Mucosa of descending colon (tissue), 3 donors: ENCODE measurements at regions not wholly inside any gene's neighbourhood (a gene's known extent, or its start where the extent isn't known, plus 50 kb on each side); places are given as distances from the start of the nearest gene placed in this dataset.
"Not testable (repeated sequence)": the region's sequence is repeated elsewhere in the genome, so short reads cannot be mapped to it uniquely, and the experiment has no call there.

ENCODE experiments used
- ATAC-seq: fragments of 200-7000 bp; cut with Tn5 transposase; one replicate; pipeline ENCODE4 v1.9.1; 2020; ENCODE audit warnings: mild to moderate bottlenecking, moderate library complexity
- DNase-seq, 3 donors: peaks; one replicate each; pipeline ENCODE4 v3.0.0-alpha.2; 2020
- H3K36me3 ChIP-seq: fragments of 200-600 bp; one replicate; pipeline ENCODE4 v1.8.0; 2021; ENCODE audit warnings: low read depth, mild to moderate bottlenecking
- H3K4me1 ChIP-seq: fragments of 200-600 bp; one replicate; pipeline ENCODE4 v1.8.0; 2021; ENCODE audit warnings: low read depth, mild to moderate bottlenecking
- H3K4me3 ChIP-seq: fragments of 200-600 bp; one replicate; pipeline ENCODE4 v1.8.0; 2021; ENCODE audit warnings: mild to moderate bottlenecking
- H3K9me3 ChIP-seq: fragments of 200-600 bp; one replicate; pipeline ENCODE4 v1.8.0; 2021; ENCODE audit warnings: mild to moderate bottlenecking
- intact Hi-C, 2 donors: fragments of 100-400 bp; cut with DNase I in 1 of 2; cut with micrococcal nuclease in 1 of 2; formaldehyde crosslinking; loops; one replicate each; pipeline versions ENCODE4 v1.11.0 to v1.11.1; 2022; cut with DNase I, micrococcal nuclease
- TF ChIP-seq, protein P1 (sequence below): fragments of 200-600 bp; IDR thresholded peaks from one replicate; pipeline ENCODE4 v1.8.0; 2022; ENCODE audit warnings: antibody characterized with exemption, mild to moderate bottlenecking
- donor health status: DM: no; HTN: no; CAD: no; lungs with moderate emphysema.
- donor health status: DM: no; HTN: no; CAD: no.
- donor health status: DM: no; HTN: yes; CAD: no.

DNA sequence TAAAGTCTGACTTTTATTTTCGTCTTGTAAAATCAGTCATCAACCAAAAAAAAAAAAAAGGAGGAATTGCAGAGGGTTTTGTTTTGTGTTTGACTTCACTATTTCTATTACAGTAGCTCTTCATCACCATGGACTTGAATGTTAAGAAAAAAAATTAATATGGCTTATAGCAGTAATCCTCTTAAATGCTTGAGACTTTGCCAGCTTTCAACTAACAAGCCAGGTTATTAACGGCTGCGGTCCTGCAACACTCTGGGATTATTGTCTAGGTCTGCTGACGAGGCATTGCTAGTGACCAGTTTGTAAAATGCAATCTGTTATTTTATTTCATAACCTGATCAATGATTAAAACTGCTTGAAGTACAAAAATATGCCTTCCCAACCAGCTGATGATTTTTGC lies 647.2 kb upstream of the KLHL1 start:
- Histone ChIP-seq H3K36me3 (no peaks in the 10 kb centered on the region), H3K4me1 (no peaks in the 10 kb centered on the region), H3K4me3 (no peak overlapping the region), H3K9me3 (no peaks in the 10 kb centered on the region)
- TF ChIP-seq, protein P1, sequence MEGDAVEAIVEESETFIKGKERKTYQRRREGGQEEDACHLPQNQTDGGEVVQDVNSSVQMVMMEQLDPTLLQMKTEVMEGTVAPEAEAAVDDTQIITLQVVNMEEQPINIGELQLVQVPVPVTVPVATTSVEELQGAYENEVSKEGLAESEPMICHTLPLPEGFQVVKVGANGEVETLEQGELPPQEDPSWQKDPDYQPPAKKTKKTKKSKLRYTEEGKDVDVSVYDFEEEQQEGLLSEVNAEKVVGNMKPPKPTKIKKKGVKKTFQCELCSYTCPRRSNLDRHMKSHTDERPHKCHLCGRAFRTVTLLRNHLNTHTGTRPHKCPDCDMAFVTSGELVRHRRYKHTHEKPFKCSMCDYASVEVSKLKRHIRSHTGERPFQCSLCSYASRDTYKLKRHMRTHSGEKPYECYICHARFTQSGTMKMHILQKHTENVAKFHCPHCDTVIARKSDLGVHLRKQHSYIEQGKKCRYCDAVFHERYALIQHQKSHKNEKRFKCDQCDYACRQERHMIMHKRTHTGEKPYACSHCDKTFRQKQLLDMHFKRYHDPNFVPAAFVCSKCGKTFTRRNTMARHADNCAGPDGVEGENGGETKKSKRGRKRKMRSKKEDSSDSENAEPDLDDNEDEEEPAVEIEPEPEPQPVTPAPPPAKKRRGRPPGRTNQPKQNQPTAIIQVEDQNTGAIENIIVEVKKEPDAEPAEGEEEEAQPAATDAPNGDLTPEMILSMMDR, result no peak
- DNase-seq, result no peak
- intact Hi-C loops, result no loop called here
- no peak for ATAC-seq

DNA sequence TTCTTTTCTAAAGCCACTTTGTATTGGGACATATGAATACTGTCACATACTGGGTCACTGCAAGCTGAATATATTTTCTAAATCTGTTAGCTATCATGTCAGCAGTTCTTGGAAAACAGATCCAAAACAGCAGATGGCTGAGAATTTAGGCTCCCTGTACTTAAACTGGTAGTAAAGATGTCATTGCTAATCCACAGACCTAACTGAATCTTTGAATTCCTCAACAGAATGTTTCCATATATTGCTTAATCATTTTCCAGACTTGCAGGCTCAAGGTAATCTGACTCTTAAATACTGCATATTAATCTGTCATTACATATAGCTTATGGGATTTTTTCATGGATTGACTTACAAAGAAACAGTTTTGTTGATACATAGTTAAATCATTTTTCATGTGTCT lies 639.0 kb upstream of the KLHL1 start:
- DNase-seq, result no peak
- intact Hi-C loops, result no loop called here
- TF ChIP-seq, protein P1, result no peak

DNA sequence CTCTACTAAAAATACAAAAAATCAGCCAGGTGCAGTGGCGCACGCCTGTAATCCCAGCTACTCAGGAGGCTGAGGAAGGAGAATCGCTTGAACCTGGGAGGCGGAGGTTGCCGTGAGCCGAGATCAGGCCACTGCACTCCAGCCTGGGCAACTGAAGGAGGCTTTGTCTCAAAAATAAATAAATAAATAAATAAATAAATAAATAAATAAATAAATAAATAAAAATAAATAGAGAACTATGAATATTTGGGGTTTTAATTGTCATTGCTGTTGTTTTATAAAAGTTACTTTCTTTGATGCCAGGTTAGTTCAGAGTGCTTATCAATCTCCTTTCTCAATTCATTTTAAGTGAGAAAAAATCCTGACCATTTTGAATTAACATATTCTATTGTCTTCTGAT lies 638.2 kb upstream of the KLHL1 start:
- intact Hi-C loops, H3K4me3 ChIP-seq, H3K36me3 ChIP-seq, ATAC-seq, H3K4me1 ChIP-seq, H3K9me3 ChIP-seq, DNase-seq: not testable (repeated sequence)

More for the DNA sequence above, 639.0 kb upstream of the KLHL1 start:
- no peaks in the 10 kb centered on the region for H3K4me1 ChIP-seq
- H3K36me3 ChIP-seq, result no peaks in the 10 kb centered on the region
- ATAC-seq, result no peak
- H3K4me3 ChIP-seq, result no peak overlapping the region
- no peaks in the 10 kb centered on the region for H3K9me3 ChIP-seq

DNA sequence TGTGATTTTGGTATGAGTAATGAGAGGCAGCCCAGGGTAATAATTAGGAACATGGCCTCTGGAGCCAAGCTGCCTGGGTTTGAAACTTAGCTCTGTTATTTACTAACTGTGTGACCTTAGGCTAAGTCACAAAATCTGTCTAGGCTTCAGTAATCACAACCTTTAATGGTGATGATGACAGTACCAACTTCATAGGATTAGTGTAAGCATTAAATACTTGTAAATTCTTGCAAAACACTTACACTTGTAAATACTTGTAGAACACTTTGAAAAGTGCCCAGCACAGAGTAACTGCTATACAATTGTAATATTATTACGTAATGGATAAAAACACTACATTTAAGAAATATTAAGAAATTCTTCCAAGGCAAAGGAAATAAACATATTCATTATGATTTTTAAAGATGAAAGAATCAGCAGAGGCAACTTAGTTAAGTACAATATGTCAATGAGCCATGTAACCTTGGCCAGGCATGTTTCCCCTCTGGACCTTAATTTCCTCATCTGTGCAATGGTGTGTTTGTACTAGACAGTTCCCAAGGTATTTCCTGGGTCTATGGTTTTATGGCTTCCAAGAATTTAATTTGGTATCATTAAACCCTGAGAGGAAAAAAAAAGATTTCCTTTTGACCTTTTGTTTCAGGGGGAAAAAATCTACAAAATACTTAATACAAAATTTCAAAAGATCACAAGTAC lies 628.5 kb upstream of the KLHL1 start:
- Histone ChIP-seq H3K36me3 (no peaks in the 10 kb centered on the region), H3K4me1 (no peaks in the 10 kb centered on the region), H3K9me3 (no peaks in the 10 kb centered on the region), H3K4me3 (no peak overlapping the region)
- TF ChIP-seq, protein P1, result no peak
- intact Hi-C loops, result no loop called here
- DNase-seq (no peak), ATAC-seq (no peak)

DNA sequence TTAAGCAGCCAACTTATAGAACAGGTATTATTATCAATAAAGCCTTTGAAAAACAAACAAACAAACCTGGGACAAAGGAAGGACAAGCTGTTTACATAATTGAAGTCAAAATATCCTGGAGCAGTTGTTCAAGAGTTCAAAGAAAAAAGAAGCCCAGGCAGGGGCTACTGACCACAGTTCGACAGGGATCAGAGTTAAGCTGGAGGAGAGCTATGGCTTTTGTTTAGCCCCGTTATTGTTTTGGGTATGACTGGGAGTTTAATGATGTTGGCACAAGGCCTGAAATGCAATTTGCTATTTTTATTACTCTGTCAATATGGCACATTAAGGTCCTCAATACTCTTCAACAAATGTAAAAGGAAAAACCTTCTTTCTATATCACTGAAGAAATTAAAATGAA lies 624.4 kb upstream of the KLHL1 start:
- H3K36me3 ChIP-seq, result no peaks in the 10 kb centered on the region

DNA sequence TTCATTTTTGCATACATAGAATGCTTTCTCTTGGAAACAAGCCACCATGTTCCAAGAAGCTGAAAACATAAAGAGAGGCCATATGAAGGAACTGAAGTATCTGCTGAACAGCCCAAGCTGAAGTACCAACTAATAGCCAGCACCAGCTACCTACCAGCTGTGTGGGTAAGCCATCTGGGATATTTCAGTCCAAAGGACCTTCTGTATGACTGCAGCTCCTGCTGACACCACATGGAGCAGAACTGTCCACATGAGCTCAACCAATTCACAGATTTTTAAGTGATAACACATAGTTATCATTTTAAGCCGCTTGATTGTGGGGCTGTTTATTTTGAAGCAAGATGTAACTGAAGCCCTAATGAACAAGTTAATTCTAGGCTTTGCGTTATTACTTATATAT lies 621.1 kb upstream of the KLHL1 start:
- Histone ChIP-seq H3K4me1 (no peaks in the 10 kb centered on the region), H3K36me3 (no peaks in the 10 kb centered on the region), H3K9me3 (no peaks in the 10 kb centered on the region), H3K4me3 (no peak overlapping the region)
- intact Hi-C loops, result no loop called here
- no peak for DNase-seq
- no peak for ATAC-seq
- TF ChIP-seq, protein P1, result no peak

More for the DNA sequence above, 624.4 kb upstream of the KLHL1 start:
- TF ChIP-seq, protein P1, result no peak
- no peaks in the 10 kb centered on the region for H3K4me1 ChIP-seq
- no peak overlapping the region for H3K4me3 ChIP-seq
- intact Hi-C loops, result no loop called here
- DNase-seq, result no peak
- no peak for ATAC-seq
- H3K9me3 ChIP-seq, result no peaks in the 10 kb centered on the region
